Erythroblast (primary cell): ENCODE measurements at regions not wholly inside any gene's neighbourhood (a gene's known extent, or its start where the extent isn't known, plus 50 kb on each side); places are given as distances from the start of the nearest gene placed in this dataset.

Experiments used
- GATA1 ChIP-seq: IDR thresholded peaks from 2 replicates; pipeline ENCODE4 v1.6.1; 2011; ENCODE audit warnings: low read depth, mild to moderate bottlenecking, control low read depth, low read length, moderate library complexity
- POLR2A ChIP-seq: IDR thresholded peaks from 2 replicates; pipeline ENCODE4 v1.6.1; 2011; ENCODE audit warnings: mild to moderate bottlenecking, low read length

DNA sequence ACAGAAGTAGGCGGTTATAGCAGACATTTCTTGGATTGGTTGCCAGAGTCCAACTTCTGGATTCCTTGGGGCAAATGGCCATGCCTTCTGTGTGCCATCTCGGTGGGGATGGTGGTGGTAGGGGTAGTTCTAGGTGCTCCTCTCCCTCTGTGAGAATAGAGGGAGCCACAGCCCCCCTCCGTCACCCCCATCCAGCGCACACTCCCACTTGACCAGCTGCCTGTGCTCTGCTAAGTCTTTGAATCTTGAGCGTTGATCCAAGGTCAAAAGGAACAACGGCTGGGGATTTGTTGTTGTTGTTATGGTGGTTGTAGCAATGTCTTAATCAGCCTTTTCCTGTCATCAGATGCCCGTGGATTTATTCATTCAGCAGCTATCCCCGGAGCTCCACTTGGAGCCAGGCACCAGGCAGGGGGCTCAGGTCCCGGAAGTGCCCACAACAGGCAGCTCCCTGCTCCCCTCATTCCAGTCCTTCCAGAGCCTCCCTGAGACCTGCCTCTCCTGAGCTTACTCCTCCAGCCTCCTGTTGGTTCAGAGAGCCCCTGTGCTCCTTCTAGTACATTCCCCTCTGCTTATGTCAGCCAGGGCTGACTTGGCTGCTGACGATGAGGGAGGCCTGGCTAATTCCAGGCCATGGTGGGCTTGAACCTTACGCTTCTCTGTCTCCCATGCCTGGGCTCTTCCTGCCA is 146.6 kb upstream of the WNT4 start:
- no peak for TF ChIP-seq POLR2A
- TF ChIP-seq GATA1, result no peak
